ENCODE measurements at regions not wholly inside any gene's neighbourhood (a gene's known extent, or its start where the extent isn't known, plus 50 kb on each side); places are given as distances from the start of the nearest gene placed in this dataset.

- DNase-seq (ENCODE audit: low spot score) = no peak
- ChIA-PET CTCF (no interaction called here), POLR2A (no interaction called here)
- peaks cover 20% of the 10 kb centered on the region for H3K27me3 Mint-ChIP-seq (ENCODE audit: low read depth)
- H3K36me3 Mint-ChIP-seq = peaks cover 6% of the 10 kb centered on the region; the same call in 1 of the 2 replicates
- ATAC-seq = no peak
- TF ChIP-seq NFE2L1 (CRISPR knock-in tag; IDR thresholded peaks at IDR 0.05) (no peak), ZBTB21 (CRISPR knock-in tag; IDR thresholded peaks at IDR 0.05; ENCODE audit: borderline replicate concordance) (no peak), ZNF121 (CRISPR knock-in tag; IDR thresholded peaks at IDR 0.05) (no peak), MXD4 (CRISPR knock-in tag; IDR thresholded peaks at IDR 0.05; ENCODE audit: borderline replicate concordance) (no peak), ZNF317 (CRISPR knock-in tag; IDR thresholded peaks at IDR 0.05; ENCODE audit: borderline replicate concordance, low read depth) (no peak), ZNF263 (CRISPR knock-in tag; IDR thresholded peaks at IDR 0.05; ENCODE audit: low read depth) (no peak), CTCF (IDR thresholded peaks at IDR 0.05) (no peak), TEAD1 (CRISPR knock-in tag; IDR thresholded peaks at IDR 0.05) (no peak), ZNF416 (CRISPR knock-in tag; IDR thresholded peaks at IDR 0.05) (no peak), JUN (CRISPR knock-in tag; IDR thresholded peaks at IDR 0.05) (no peak), HMGA2 (CRISPR knock-in tag; IDR thresholded peaks at IDR 0.05) (no peak), FOXJ3 (CRISPR knock-in tag; IDR thresholded peaks at IDR 0.05; ENCODE audit: borderline replicate concordance) (no peak), KAT7 (CRISPR knock-in tag; IDR thresholded peaks at IDR 0.05; ENCODE audit: borderline replicate concordance) (no peak), ZNF281 (CRISPR knock-in tag; IDR thresholded peaks at IDR 0.05) (no peak), AFF4 (CRISPR knock-in tag; IDR thresholded peaks at IDR 0.05; ENCODE audit: borderline replicate concordance) (no peak), PRDM15 (CRISPR knock-in tag; IDR thresholded peaks at IDR 0.05) (no peak)
- TF ChIP-seq, protein P1, sequence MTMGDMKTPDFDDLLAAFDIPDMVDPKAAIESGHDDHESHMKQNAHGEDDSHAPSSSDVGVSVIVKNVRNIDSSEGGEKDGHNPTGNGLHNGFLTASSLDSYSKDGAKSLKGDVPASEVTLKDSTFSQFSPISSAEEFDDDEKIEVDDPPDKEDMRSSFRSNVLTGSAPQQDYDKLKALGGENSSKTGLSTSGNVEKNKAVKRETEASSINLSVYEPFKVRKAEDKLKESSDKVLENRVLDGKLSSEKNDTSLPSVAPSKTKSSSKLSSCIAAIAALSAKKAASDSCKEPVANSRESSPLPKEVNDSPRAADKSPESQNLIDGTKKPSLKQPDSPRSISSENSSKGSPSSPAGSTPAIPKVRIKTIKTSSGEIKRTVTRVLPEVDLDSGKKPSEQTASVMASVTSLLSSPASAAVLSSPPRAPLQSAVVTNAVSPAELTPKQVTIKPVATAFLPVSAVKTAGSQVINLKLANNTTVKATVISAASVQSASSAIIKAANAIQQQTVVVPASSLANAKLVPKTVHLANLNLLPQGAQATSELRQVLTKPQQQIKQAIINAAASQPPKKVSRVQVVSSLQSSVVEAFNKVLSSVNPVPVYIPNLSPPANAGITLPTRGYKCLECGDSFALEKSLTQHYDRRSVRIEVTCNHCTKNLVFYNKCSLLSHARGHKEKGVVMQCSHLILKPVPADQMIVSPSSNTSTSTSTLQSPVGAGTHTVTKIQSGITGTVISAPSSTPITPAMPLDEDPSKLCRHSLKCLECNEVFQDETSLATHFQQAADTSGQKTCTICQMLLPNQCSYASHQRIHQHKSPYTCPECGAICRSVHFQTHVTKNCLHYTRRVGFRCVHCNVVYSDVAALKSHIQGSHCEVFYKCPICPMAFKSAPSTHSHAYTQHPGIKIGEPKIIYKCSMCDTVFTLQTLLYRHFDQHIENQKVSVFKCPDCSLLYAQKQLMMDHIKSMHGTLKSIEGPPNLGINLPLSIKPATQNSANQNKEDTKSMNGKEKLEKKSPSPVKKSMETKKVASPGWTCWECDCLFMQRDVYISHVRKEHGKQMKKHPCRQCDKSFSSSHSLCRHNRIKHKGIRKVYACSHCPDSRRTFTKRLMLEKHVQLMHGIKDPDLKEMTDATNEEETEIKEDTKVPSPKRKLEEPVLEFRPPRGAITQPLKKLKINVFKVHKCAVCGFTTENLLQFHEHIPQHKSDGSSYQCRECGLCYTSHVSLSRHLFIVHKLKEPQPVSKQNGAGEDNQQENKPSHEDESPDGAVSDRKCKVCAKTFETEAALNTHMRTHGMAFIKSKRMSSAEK (CRISPR knock-in tag; IDR thresholded peaks at IDR 0.05; ENCODE audit: borderline replicate concordance) = no peak
- TF ChIP-seq, protein P2, sequence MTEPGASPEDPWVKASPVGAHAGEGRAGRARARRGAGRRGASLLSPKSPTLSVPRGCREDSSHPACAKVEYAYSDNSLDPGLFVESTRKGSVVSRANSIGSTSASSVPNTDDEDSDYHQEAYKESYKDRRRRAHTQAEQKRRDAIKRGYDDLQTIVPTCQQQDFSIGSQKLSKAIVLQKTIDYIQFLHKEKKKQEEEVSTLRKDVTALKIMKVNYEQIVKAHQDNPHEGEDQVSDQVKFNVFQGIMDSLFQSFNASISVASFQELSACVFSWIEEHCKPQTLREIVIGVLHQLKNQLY (CRISPR knock-in tag; IDR thresholded peaks at IDR 0.05) = no peak
- H3K4me1 Mint-ChIP-seq = peaks cover 20% of the 10 kb centered on the region
- H3K9me3 Mint-ChIP-seq = peaks cover 14% of the 10 kb centered on the region
- H3K4me3 Mint-ChIP-seq = no peak overlapping the region
- no peak overlapping the region for H3K27ac Mint-ChIP-seq
These were observed 78.7 kb upstream of the FAM47B start for GRCh38 chrX:34863906-34864305.

Measured in WTC11 (cell line).